Mesenchymal stem cell (in vitro differentiated cells and primary cell): ENCODE measurements at regions not wholly inside any gene's neighbourhood (a gene's known extent, or its start where the extent isn't known, plus 50 kb on each side); places are given as distances from the start of the nearest gene placed in this dataset.
A peak's percentile ranks its signal among the peaks of the same experiment; 100 is the strongest.

Experiments
- DNase-seq: peaks from one replicate; pipeline ENCODE4 v3.0.0-alpha.2; 2013
- H2AFZ ChIP-seq: one replicate; pipeline ENCODE4 v1.6.1; 2013; ENCODE audit warnings: low read depth, mild to moderate bottlenecking, control low read depth, inconsistent platforms, low read length, moderate library complexity
- H2AK5ac ChIP-seq: 2 replicates; pipeline ENCODE4 v1.6.1; 2013; ENCODE audit warnings: low read length, moderate library complexity, mild to moderate bottlenecking, inconsistent platforms; ENCODE audit not compliant: severe bottlenecking
- H2BK120ac ChIP-seq: one replicate; pipeline ENCODE4 v1.6.1; 2013; ENCODE audit warnings: low read depth, mild to moderate bottlenecking, inconsistent platforms, low read length, moderate library complexity
- H2BK12ac ChIP-seq, 2 experiments: one replicate each; pipeline ENCODE4 v1.6.1; 2013; ENCODE audit warnings: inconsistent platforms in 2 of 2, low read length in 2 of 2, mild to moderate bottlenecking in 2 of 2, moderate library complexity in 2 of 2, control low read depth in 1 of 2
- H2BK15ac ChIP-seq: one replicate; pipeline ENCODE4 v1.6.1; 2013; ENCODE audit warnings: mild to moderate bottlenecking, low read depth, inconsistent platforms; ENCODE audit not compliant: poor library complexity, severe bottlenecking
- H2BK5ac ChIP-seq: 2 replicates; pipeline ENCODE4 v1.6.1; 2013; ENCODE audit warnings: low read depth, mild to moderate bottlenecking, low read length, control low read depth, inconsistent platforms; ENCODE audit not compliant: poor library complexity, severe bottlenecking
- H3K14ac ChIP-seq, 2 experiments: one replicate each; pipeline ENCODE4 v1.6.1; 2013; ENCODE audit warnings: inconsistent platforms in 2 of 2, low read length in 2 of 2, control low read depth in 1 of 2, mild to moderate bottlenecking in 1 of 2, moderate library complexity in 1 of 2
- H3K18ac ChIP-seq, 2 experiments: one replicate each; pipeline ENCODE4 v1.6.1; 2013; ENCODE audit warnings: inconsistent platforms in 2 of 2, low read length in 2 of 2, control low read depth in 1 of 2, low read depth in 1 of 2, mild to moderate bottlenecking in 1 of 2
- H3K23ac ChIP-seq, 2 experiments: one replicate each; pipeline ENCODE4 v1.6.1; 2013; ENCODE audit warnings: inconsistent platforms in 2 of 2, low read length in 2 of 2, mild to moderate bottlenecking in 2 of 2, moderate library complexity in 2 of 2, control low read depth in 1 of 2
- H3K27ac ChIP-seq: 2 replicates; pipeline ENCODE4 v1.5.1; 2013; ENCODE audit warnings: mild to moderate bottlenecking, moderate library complexity, low read length, control low read depth, inconsistent platforms; ENCODE audit not compliant: poor library complexity, severe bottlenecking
- H3K27me3 ChIP-seq, 2 experiments: 2 replicates each; pipeline versions ENCODE4 v1.6.1 to v1.7.0; 2013; ENCODE audit warnings: low read length in 2 of 2, mild to moderate bottlenecking in 2 of 2, moderate library complexity in 2 of 2, control low read depth in 1 of 2, inconsistent platforms in 1 of 2; ENCODE audit not compliant: control insufficient read depth in 1 of 2, insufficient read depth in 1 of 2
- H3K36me3 ChIP-seq, 2 experiments: 2 replicates each; pipeline versions ENCODE4 v1.6.1 to v1.7.0; 2013; ENCODE audit warnings: low read length in 2 of 2, control low read depth in 1 of 2, inconsistent platforms in 1 of 2, low read depth in 1 of 2, mild to moderate bottlenecking in 1 of 2; ENCODE audit not compliant: insufficient read depth in 2 of 2, control insufficient read depth in 1 of 2
- H3K4ac ChIP-seq, 2 experiments: one replicate each; pipeline ENCODE4 v1.6.1; 2013; ENCODE audit warnings: inconsistent platforms in 2 of 2, low read length in 2 of 2, mild to moderate bottlenecking in 2 of 2, moderate library complexity in 2 of 2, control low read depth in 1 of 2, low read depth in 1 of 2
- H3K4me1 ChIP-seq: 2 replicates; pipeline ENCODE4 v1.6.1; 2013; ENCODE audit warnings: low read depth, low read length, control low read depth; ENCODE audit not compliant: control insufficient read depth, insufficient read depth
- H3K4me2 ChIP-seq: 2 replicates; pipeline ENCODE4 v1.6.1; 2013; ENCODE audit warnings: low read length, mild to moderate bottlenecking, inconsistent platforms; ENCODE audit not compliant: poor library complexity, severe bottlenecking
- H3K4me3 ChIP-seq, 2 experiments: 2 replicates each; pipeline versions ENCODE4 v1.5.1 to v1.7.0; 2013; ENCODE audit warnings: low read length in 2 of 2, mild to moderate bottlenecking in 2 of 2, control low read depth in 1 of 2, low read depth in 1 of 2; ENCODE audit not compliant: insufficient read depth in 1 of 2
- H3K79me1 ChIP-seq: replicated peaks from 2 replicates; pipeline ENCODE4 v1.6.1; 2013; ENCODE audit warnings: mild to moderate bottlenecking, control low read depth, low read length, inconsistent platforms; ENCODE audit not compliant: poor library complexity, severe bottlenecking
- H3K9ac ChIP-seq: 2 replicates; pipeline ENCODE4 v1.7.0; 2013; ENCODE audit warnings: mild to moderate bottlenecking, low read length, moderate library complexity
- H3K9me3 ChIP-seq: 2 replicates; pipeline ENCODE4 v1.7.0; 2013; ENCODE audit warnings: mild to moderate bottlenecking, low read length; ENCODE audit not compliant: control insufficient read depth
- H4K8ac ChIP-seq: one replicate; pipeline ENCODE4 v1.6.1; 2013; ENCODE audit warnings: inconsistent platforms, mild to moderate bottlenecking, low read length, moderate library complexity
- H4K91ac ChIP-seq: one replicate; pipeline ENCODE4 v1.6.1; 2013; ENCODE audit warnings: mild to moderate bottlenecking, low read length, inconsistent platforms
- WGBS: methylation state at CpG from one replicate; pipeline ENCODE4 v1.1.7; 2013; ENCODE audit warnings: mixed read lengths; 5-methylcytosine and 5-hydroxymethylcytosine counted together

- Histone ChIP-seq H2AK5ac (no peak overlapping the region), H3K4me2 (no peak overlapping the region)
Measured at GRCh38 chr3:159232966-159233365, 431.1 kb downstream of the MFSD1 start.

GRCh38 chr3:159233734-159234133, 431.9 kb downstream of the MFSD1 start:
- no peak overlapping the region for H3K4me3 ChIP-seq
- H3K27me3 ChIP-seq, result no peaks in the 10 kb centered on the region
- H4K8ac ChIP-seq, result no peak overlapping the region
- no peak overlapping the region for H2BK15ac ChIP-seq
- H3K36me3 ChIP-seq, result no peaks in the 10 kb centered on the region
- H3K4ac ChIP-seq, result no peak overlapping the region
- no peak for DNase-seq
- peak overlapping the region in 1 of 2 experiments; percentile 77 for H2BK12ac ChIP-seq
- peak overlapping the region in 1 of 2 experiments; percentile 57 for H3K18ac ChIP-seq
- WGBS, result 91% methylated on average over 2 of the region's 2 CpGs
- H2BK120ac ChIP-seq, result no peak overlapping the region
- no peak overlapping the region for H3K27ac ChIP-seq
- no peaks in the 10 kb centered on the region for H3K9me3 ChIP-seq
- H2AFZ ChIP-seq, result no peak overlapping the region
- no peaks in the 10 kb centered on the region for H3K4me1 ChIP-seq
- no peak overlapping the region for H3K14ac ChIP-seq
- no peaks in the 10 kb centered on the region for H3K79me1 ChIP-seq
- H4K91ac ChIP-seq, result no peak overlapping the region
- no peak overlapping the region for H2AK5ac ChIP-seq
- no peak overlapping the region for H3K23ac ChIP-seq
- no peak overlapping the region for H3K9ac ChIP-seq
- no peak overlapping the region for H3K4me2 ChIP-seq
- H2BK5ac ChIP-seq, result no peak overlapping the region

More at GRCh38 chr3:159232966-159233365, 431.1 kb downstream of the MFSD1 start:
- WGBS, result 67% methylated on average over 3 of the region's 4 CpGs
- Histone ChIP-seq H2BK5ac (no peak overlapping the region), H3K18ac (peak overlapping the region in 1 of 2 experiments; percentile 39), H2BK15ac (no peak overlapping the region), H3K79me1 (no peaks in the 10 kb centered on the region), H3K4ac (peak overlapping the region in 1 of 2 experiments; percentile 80), H3K9ac (no peak overlapping the region), H3K23ac (no peak overlapping the region), H3K14ac (no peak overlapping the region), H3K36me3 (no peaks in the 10 kb centered on the region), H2BK12ac (peak overlapping the region in 1 of 2 experiments; percentile 92), H3K9me3 (no peaks in the 10 kb centered on the region), H4K8ac (no peak overlapping the region), H2AFZ (no peak overlapping the region), H3K4me3 (no peak overlapping the region), H3K27ac (no peak overlapping the region), H3K4me1 (no peaks in the 10 kb centered on the region), H4K91ac (peak overlapping the region; percentile 59), H2BK120ac (no peak overlapping the region), H3K27me3 (no peaks in the 10 kb centered on the region)
- no peak for DNase-seq

GRCh38 chr3:159234306-159234705, 432.5 kb downstream of the MFSD1 start:
- Histone ChIP-seq H3K9me3 (no peaks in the 10 kb centered on the region), H3K27me3 (no peaks in the 10 kb centered on the region), H3K4me1 (no peaks in the 10 kb centered on the region), H3K4me2 (no peak overlapping the region), H3K9ac (no peak overlapping the region), H2BK120ac (no peak overlapping the region), H3K18ac (peak overlapping the region in 1 of 2 experiments; percentile 22), H3K14ac (no peak overlapping the region), H2BK15ac (no peak overlapping the region), H4K8ac (no peak overlapping the region), H2AFZ (no peak overlapping the region), H3K4ac (no peak overlapping the region), H3K23ac (no peak overlapping the region), H3K27ac (no peak overlapping the region), H2BK5ac (no peak overlapping the region), H3K36me3 (no peaks in the 10 kb centered on the region), H4K91ac (no peak overlapping the region), H3K4me3 (no peak overlapping the region), H2AK5ac (no peak overlapping the region), H2BK12ac (no peak overlapping the region), H3K79me1 (no peaks in the 10 kb centered on the region)
- DNase-seq, result peak; percentile 71
- WGBS, result 10% methylated on average over 1 of the region's 3 CpGs

- Histone ChIP-seq H3K23ac (no peak overlapping the region), H4K91ac (no peak overlapping the region), H3K36me3 (no peaks in the 10 kb centered on the region), H3K9me3 (no peaks in the 10 kb centered on the region), H3K79me1 (no peaks in the 10 kb centered on the region), H3K18ac (no peak overlapping the region), H3K4me1 (no peaks in the 10 kb centered on the region), H3K4me2 (no peak overlapping the region), H2AK5ac (no peak overlapping the region), H3K4ac (no peak overlapping the region), H3K27me3 (no peaks in the 10 kb centered on the region), H2BK5ac (no peak overlapping the region), H3K9ac (no peak overlapping the region), H3K4me3 (no peak overlapping the region), H2BK15ac (no peak overlapping the region), H3K14ac (no peak overlapping the region), H3K27ac (no peak overlapping the region), H2AFZ (no peak overlapping the region), H2BK12ac (no peak overlapping the region), H4K8ac (no peak overlapping the region), H2BK120ac (no peak overlapping the region)
- peak; percentile 46 for DNase-seq
- WGBS, result 43% methylated on average over 1 of the region's 1 CpG
Measured at GRCh38 chr3:159236321-159236720, 434.5 kb downstream of the MFSD1 start.
